PC-9 (cell line): ENCODE measurements at regions not wholly inside any gene's neighbourhood (a gene's known extent, or its start where the extent isn't known, plus 50 kb on each side); places are given as distances from the start of the nearest gene placed in this dataset.

ENCODE experiments used
- BruUV-seq: library from RNA; stranded (reverse); fragments of 400-500 nt; replicated peaks from 2 replicates; lab custom pipeline; 2021; lab: Mats Ljungman, UMichigan
- CTCF ChIA-PET: fragments of 300-600 bp; sonication (Branson Sonifier 250); formaldehyde crosslinking; loops from one replicate; lab custom pipeline; 2022; ENCODE audit warnings: antibody characterized with exemption; lab: Charles Lee
- POLR2A ChIA-PET: fragments of 300-600 bp; sonication (Branson Sonifier 250); formaldehyde crosslinking; loops from one replicate; lab custom pipeline; 2022; ENCODE audit warnings: antibody characterized with exemption; ENCODE audit not compliant: unreplicated experiment; lab: Charles Lee
- DNase-seq, 2 experiments: peaks; one replicate each; pipeline versions ENCODE4 v3.0.0 to v3.0.0-alpha.2; 2015 to 2022; ENCODE audit warnings: mixed read lengths in 1 of 2
- H2AFZ ChIP-seq: fragments of 200-600 bp; sonication (generic); 2 replicates; pipeline ENCODE4 v1.8.1; 2017; ENCODE audit warnings: antibody characterized with exemption
- H3F3A ChIP-seq: fragments of 200-600 bp; sonication (generic); 2 replicates; pipeline ENCODE4 v1.8.1; 2017; ENCODE audit warnings: antibody characterized with exemption, mild to moderate bottlenecking, low read depth; ENCODE audit not compliant: insufficient read depth
- H3K27ac ChIP-seq: fragments of 200-600 bp; sonication (generic); 2 replicates; pipeline ENCODE4 v1.6.1; 2016; ENCODE audit warnings: mixed run types
- H3K27me3 ChIP-seq: fragments of 200-600 bp; sonication (generic); 2 replicates; pipeline ENCODE4 v1.6.1; 2016; ENCODE audit warnings: low read depth, mixed run types; ENCODE audit not compliant: insufficient read depth
- H3K36me3 ChIP-seq: fragments of 200-600 bp; sonication (generic); 2 replicates; pipeline ENCODE4 v1.6.1; 2016; ENCODE audit warnings: low read depth, mixed run types
- H3K4me1 ChIP-seq: fragments of 200-600 bp; sonication (generic); replicated peaks from 2 replicates; pipeline ENCODE4 v1.6.1; 2016; ENCODE audit warnings: mixed run types; ENCODE audit not compliant: insufficient read depth
- H3K4me2 ChIP-seq: fragments of 200-600 bp; sonication (generic); 2 replicates; pipeline ENCODE4 v1.6.1; 2017; ENCODE audit warnings: mixed run types
- H3K4me3 ChIP-seq: fragments of 200-600 bp; sonication (generic); 2 replicates; pipeline ENCODE4 v1.6.1; 2016; ENCODE audit warnings: mixed run types
- H3K79me2 ChIP-seq: fragments of 200-600 bp; sonication (generic); 2 replicates; pipeline ENCODE4 v1.6.1; 2017; ENCODE audit warnings: low read depth, mixed run types
- H3K9me2 ChIP-seq: fragments of 200-600 bp; sonication (generic); 2 replicates; pipeline ENCODE4 v1.8.1; 2017; ENCODE audit warnings: mild to moderate bottlenecking; ENCODE audit not compliant: insufficient read depth
- H3K9me3 ChIP-seq: fragments of 200-600 bp; sonication (generic); 2 replicates; pipeline ENCODE4 v1.8.1; 2016; ENCODE audit warnings: low read depth; ENCODE audit not compliant: insufficient read depth
- H4K20me1 ChIP-seq: fragments of 200-600 bp; sonication (generic); 2 replicates; pipeline ENCODE4 v1.8.1; 2017; ENCODE audit not compliant: insufficient read depth
- CTCF ChIP-seq: fragments of 200-600 bp; sonication (generic); conservative IDR thresholded peaks from 2 replicates; pipeline ENCODE4 v1.6.1; 2017; ENCODE audit warnings: mixed run types, antibody characterized with exemption, mild to moderate bottlenecking, moderate library complexity
- EZH2 ChIP-seq: fragments of 200-600 bp; sonication (generic); IDR thresholded peaks from 2 replicates; pipeline ENCODE4 v1.8.0; 2017; ENCODE audit warnings: antibody characterized with exemption, low read depth
- intact Hi-C: fragments of 100-400 bp; cut with micrococcal nuclease; formaldehyde crosslinking; loops from one replicate; pipeline ENCODE4 v1.10.0; 2022; ENCODE audit not compliant: unreplicated experiment

- Histone ChIP-seq H3K4me1 (no peaks in the 10 kb centered on the region), H3K79me2 (no peaks in the 10 kb centered on the region), H2AFZ (no peak overlapping the region), H3K36me3 (no peaks in the 10 kb centered on the region), H3K4me3 (no peak overlapping the region), H3K27ac (no peak overlapping the region), H4K20me1 (no peaks in the 10 kb centered on the region), H3K27me3 (no peaks in the 10 kb centered on the region), H3K9me3 (no peaks in the 10 kb centered on the region; the same call in 1 of the 2 replicates), H3F3A (no peaks in the 10 kb centered on the region), H3K4me2 (no peak overlapping the region), H3K9me2 (no peaks in the 10 kb centered on the region; the same call in 1 of the 2 replicates)
- no TSS peak for BruUV-seq
- POLR2A ChIA-PET: no interaction called here
- no peak for TF ChIP-seq CTCF
- TF ChIP-seq EZH2: no peak
- intact Hi-C loops: no loop called here
- DNase-seq: no peak
- CTCF ChIA-PET: no interaction called here
These were observed 61.8 kb downstream of the ACTBL2 start for GRCh38 chr5:57420801-57421200.

- CTCF ChIA-PET: no interaction called here
These were observed 64.6 kb downstream of the ACTBL2 start for GRCh38 chr5:57417971-57418370.

GRCh38 chr5:57417320-57417719, 65.3 kb downstream of the ACTBL2 start:
- Histone ChIP-seq H3K9me2 (no peaks in the 10 kb centered on the region), H3K27ac (no peak overlapping the region), H2AFZ (no peak overlapping the region), H3K36me3 (no peaks in the 10 kb centered on the region), H3K27me3 (no peaks in the 10 kb centered on the region), H3K4me1 (no peaks in the 10 kb centered on the region), H3K9me3 (no peaks in the 10 kb centered on the region; the same call in 1 of the 2 replicates), H3F3A (no peaks in the 10 kb centered on the region), H4K20me1 (no peaks in the 10 kb centered on the region), H3K4me2 (no peak overlapping the region), H3K79me2 (no peaks in the 10 kb centered on the region), H3K4me3 (no peak overlapping the region)
- intact Hi-C loops: no loop called here
- no TSS peak for BruUV-seq
- TF ChIP-seq CTCF (no peak), EZH2 (no peak)
- ChIA-PET POLR2A (no interaction called here), CTCF (no interaction called here)
- DNase-seq: no peak

More at GRCh38 chr5:57417971-57418370, 64.6 kb downstream of the ACTBL2 start:
- intact Hi-C loops: no loop called here
- no peak for DNase-seq
- Histone ChIP-seq H3K4me2 (no peak overlapping the region), H3K27me3 (no peaks in the 10 kb centered on the region), H3K4me1 (no peaks in the 10 kb centered on the region), H3F3A (no peaks in the 10 kb centered on the region), H3K36me3 (no peaks in the 10 kb centered on the region), H3K79me2 (no peaks in the 10 kb centered on the region), H3K9me3 (no peaks in the 10 kb centered on the region; the same call in 1 of the 2 replicates), H4K20me1 (no peaks in the 10 kb centered on the region), H2AFZ (no peak overlapping the region), H3K27ac (no peak overlapping the region), H3K4me3 (no peak overlapping the region), H3K9me2 (no peaks in the 10 kb centered on the region)
- TF ChIP-seq EZH2: no peak
- TF ChIP-seq CTCF: no peak
- POLR2A ChIA-PET: no interaction called here
- BruUV-seq: no TSS peak
